ENCODE measurements at regions not wholly inside any gene's neighbourhood (a gene's known extent, or its start where the extent isn't known, plus 50 kb on each side); places are given as distances from the start of the nearest gene placed in this dataset.

GRCh38 chr4:164617426-164617825, 136.5 kb upstream of the SMIM31 start:
- TF ChIP-seq, protein P1, sequence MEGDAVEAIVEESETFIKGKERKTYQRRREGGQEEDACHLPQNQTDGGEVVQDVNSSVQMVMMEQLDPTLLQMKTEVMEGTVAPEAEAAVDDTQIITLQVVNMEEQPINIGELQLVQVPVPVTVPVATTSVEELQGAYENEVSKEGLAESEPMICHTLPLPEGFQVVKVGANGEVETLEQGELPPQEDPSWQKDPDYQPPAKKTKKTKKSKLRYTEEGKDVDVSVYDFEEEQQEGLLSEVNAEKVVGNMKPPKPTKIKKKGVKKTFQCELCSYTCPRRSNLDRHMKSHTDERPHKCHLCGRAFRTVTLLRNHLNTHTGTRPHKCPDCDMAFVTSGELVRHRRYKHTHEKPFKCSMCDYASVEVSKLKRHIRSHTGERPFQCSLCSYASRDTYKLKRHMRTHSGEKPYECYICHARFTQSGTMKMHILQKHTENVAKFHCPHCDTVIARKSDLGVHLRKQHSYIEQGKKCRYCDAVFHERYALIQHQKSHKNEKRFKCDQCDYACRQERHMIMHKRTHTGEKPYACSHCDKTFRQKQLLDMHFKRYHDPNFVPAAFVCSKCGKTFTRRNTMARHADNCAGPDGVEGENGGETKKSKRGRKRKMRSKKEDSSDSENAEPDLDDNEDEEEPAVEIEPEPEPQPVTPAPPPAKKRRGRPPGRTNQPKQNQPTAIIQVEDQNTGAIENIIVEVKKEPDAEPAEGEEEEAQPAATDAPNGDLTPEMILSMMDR (IDR thresholded peaks at IDR 0.05; ENCODE audit: low read depth, low read length): no peak
- TF ChIP-seq EZH2phosphoT487 (IDR thresholded peaks at IDR 0.05; ENCODE audit: low read depth): no peak

All from OCI-LY3 (cell line).